Right renal cortex interstitium (tissue), 3 donors: ENCODE measurements at regions not wholly inside any gene's neighbourhood (a gene's known extent, or its start where the extent isn't known, plus 50 kb on each side); places are given as distances from the start of the nearest gene placed in this dataset.

Source experiments
- DNase-seq, 3 donors: peaks; one replicate each; pipeline ENCODE4 v3.0.0-alpha.2; 2013; ENCODE audit warnings: low read depth in 3 of 3, low spot score in 2 of 3

DNA sequence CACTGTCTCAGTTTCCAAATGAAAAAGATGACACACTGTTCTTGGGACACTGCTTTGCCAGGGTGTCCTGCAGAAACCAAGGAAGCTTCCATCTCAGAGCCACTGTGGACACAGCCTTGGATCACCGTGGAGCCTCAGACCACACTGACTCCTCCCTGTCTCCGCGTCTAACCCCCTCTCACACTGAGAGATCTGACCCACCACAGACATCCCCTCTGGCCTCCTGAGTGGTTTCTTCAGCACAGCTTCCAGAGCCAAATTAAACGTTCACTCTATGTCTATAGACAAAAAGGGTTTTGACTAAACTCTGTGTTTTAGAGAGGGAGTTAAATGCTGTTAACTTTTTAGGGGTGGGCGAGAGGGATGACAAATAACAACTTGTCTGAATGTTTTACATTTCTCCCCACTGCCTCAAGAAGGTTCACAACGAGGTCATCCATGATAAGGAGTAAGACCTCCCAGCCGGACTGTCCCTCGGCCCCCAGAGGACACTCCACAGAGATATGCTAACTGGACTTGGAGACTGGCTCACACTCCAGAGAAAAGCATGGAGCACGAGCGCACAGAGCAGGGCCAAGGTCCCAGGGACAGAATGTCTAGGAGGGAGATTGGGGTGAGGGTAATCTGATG lies 113.4 kb upstream of the PKDCC start:
- DNase-seq: no peak

DNA sequence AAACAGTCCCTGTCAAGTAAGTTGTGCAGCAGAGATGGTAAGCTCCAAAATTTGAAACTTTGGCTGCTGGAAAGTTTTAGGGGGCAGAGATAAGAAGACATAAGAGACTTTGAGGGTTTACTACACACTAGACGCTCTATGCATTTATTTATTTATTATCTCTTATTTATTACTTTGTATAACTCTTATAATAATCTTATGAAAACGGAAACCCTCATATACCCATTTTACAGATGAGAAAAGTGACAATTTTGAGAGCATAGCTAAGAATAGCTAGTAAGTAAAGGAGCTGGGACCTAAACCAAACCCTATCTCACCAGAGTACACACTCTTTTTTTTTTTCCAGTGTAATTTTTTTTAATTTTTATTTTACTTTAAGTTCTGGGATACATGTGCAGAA lies 112.8 kb upstream of the PKDCC start:
- DNase-seq: no peak

DNA sequence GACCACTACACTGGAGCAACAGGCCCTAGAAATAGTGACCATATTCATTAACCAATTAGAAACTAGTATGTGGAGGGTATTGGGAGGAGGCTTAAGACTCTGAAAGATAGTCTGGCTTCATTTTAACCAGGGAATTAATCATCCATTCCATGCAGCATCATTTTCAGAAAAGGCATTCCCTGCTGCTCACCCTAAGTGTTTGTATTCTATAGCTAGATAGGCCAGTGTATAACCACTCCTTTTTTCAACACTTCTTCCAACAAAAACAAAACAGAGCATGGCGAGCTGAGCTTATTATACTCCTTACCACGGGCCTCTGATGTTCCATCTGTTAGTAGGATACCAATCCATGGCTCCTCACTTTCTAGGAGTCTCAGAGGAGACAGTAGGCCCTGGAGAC lies 112.0 kb upstream of the PKDCC start:
- no peak for DNase-seq

DNA sequence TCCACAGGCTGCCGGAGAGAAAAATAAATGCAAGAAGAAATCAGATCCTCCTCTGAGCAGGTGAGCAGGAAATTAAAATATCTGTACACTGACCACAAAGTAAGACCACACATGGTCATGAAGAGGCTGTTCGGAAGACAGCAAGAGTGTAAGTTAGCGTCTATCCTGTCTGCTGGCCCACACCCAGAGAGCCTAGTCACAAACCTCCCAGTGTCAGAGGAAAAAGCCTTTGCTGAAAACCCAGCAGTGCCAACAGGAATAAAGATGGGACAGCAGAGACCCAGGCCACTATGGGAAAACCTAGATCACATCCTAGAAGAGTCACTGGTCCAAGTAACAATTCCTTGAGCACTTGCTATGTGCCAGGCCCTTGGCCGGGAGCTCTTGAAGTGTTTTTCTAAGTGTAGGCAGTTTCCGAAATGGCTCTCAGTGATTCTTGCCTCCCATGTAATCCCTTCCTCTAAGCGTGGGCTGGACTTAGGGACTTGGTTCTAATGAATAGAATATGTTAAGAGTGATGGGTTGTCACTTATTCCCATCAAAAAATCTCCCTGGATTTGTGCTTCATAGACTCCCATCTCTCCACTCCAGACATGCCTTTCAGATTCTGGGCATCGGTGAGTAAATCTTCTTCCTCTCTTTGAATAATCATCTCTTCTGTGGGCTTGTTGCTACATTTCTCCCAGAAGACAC lies 110.9 kb upstream of the PKDCC start:
- DNase-seq: no peak

DNA sequence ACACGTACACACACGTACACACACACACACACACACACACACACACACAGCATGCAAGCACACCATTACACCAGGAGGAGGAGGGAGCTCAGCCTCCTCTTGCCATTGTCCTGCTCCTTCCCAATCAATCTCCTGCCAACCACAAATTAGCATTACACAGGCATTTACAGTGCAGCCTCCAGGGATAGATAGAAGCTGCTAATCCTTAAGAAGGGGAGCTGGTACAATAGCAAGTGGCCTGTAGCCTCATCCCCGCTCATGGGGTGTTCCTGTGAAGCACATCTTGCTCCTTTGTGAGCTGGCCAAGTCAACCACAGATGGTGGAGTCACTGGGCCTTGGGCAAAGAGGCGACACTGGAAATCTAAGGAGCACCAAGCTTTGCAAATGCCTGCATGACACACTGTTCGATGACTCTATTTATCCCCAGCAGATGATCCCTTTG lies 110.3 kb upstream of the PKDCC start:
- no peak for DNase-seq

DNA sequence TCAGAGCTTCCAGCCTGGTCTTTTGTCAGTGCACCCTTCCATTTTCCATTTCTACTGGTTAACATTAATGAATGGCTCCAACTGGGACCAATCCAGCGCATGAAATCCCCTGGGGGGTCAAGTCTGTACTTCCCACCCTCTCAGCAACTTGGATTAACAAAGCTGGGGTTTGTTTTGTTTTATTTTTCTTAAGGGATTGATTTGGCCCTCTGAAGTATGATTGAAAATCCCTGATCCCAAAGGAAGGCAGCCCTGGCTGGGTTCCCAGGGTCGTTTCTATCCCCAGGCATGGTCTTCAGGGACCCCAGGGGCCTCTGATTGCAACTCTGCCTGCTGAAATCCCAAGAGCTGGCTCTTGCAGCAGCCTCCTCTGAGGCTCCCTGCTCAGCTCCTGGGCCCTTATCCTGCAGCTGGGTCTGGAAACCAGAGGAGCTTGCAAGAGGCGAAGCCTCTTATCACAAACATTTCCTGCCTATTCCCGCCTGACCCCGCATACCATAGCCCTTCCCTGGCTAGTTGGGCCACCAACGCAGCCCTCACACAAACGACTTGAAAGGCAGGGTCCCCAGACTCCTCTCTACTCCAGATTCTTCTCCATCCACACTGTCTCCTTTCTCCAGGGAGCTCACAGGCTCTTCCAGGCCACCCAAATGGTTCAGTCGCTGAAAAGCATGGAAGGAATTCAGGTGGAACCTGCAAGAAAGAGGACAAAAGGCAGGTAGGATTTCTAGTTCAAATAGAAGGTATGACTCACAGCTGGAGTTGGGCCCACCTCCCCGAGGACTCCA lies 109.7 kb upstream of the PKDCC start:
- DNase-seq: no peak

DNA sequence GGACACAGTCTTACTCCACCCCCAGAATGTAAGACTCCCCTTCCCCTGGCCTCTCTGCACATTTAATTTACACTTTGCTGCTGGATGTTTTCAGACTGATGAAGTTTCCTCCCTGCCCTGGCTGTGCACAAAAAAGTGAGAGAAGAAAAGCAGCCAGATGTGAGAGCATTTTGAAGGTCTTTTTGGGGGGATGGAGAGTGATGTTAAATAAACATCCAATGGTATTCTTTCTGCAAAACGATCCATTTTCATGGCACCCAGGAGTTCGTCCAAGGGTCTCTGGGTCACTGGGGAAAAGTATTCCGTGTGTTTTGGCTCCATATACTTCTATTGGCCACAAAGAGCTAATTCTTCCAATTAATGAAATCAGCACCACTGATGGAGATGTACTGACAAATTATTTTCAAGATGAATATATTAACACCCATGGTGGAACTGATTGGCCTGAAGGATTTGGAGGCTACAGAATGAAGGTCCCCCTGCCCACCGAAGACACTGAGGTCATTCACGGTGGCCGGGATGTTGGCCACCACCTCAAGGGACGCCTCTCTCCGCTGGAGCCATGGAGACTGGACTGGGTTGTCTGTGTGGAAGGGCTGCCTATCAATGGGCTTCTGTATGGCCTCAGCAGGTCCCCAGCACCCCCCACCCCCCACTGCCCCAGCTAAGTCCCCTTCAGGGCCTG lies 107.6 kb upstream of the PKDCC start:
- DNase-seq: no peak

DNA sequence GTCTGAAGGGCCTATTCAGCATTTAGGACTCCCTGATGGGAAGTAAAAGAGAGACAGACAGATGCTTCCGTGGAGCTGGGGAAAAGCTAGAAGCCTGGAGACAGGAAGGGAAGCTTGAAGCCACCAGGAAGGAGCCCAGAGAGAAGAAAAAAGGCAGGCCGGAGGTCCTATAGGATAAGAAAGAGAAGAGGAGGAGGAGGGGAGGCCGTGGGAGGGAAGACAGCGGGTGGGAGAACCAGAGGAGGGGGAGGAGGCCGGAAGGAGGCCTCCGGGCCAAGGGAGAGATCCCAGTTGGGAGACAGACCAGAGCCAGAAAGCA lies 107.1 kb upstream of the PKDCC start:
- no peak for DNase-seq

DNA sequence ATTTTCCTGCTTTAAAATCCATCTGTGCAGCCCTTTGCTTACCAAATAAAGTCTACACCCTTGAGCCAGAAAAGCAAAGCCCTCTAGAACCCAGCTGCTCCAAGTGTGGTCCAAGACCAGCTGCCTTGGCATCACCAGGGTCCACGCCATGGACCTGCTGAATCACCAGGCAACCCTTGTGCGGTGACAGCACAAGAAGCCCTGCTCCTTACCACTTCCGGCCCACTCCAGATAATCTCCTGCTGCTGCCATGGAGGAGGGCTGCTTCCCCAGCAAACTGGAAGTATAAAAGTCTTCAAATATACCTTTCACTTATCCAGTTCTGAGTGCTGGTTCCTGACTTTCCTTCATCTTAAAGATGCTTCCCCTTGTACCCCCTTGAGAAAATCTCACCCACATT lies 106.0 kb upstream of the PKDCC start:
- no peak for DNase-seq

DNA sequence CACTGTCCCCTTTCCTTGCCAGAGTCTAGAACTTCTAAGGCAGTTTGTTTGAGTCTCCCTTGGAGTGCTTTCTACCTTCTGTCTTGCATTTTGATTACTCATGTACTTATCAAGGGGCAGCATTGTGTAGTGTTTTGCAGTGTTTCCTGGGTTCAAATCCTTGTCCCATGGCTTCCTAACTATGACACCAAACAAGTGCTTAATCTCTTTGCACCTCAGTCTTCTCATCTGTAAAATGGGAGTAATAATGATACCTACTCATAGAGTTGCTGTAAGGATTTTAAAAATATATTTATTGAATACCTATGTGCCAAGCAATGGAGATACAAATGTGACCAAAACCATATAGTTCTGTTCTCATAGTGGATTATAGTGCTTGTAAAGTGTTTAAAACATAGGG lies 105.5 kb upstream of the PKDCC start:
- DNase-seq: no peak

DNA sequence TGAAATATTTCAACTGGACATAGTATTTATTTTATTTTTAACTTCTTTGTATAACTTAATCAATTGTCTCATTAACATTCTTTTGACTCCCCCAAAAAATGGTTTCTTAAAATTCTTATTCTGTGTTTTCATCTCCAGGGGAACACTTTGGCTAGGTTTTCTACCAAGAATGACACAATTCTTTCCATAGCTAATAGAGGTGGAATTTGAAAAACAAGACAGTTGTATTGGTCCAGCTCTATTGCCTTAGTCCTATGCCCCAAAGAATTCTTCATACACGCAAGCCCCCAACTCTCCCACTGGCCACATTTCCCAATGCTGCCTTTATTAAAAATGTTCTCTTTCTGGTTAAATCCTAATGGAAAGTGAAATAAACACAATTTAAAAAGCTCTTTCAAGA lies 104.7 kb upstream of the PKDCC start:
- DNase-seq: no peak

DNA sequence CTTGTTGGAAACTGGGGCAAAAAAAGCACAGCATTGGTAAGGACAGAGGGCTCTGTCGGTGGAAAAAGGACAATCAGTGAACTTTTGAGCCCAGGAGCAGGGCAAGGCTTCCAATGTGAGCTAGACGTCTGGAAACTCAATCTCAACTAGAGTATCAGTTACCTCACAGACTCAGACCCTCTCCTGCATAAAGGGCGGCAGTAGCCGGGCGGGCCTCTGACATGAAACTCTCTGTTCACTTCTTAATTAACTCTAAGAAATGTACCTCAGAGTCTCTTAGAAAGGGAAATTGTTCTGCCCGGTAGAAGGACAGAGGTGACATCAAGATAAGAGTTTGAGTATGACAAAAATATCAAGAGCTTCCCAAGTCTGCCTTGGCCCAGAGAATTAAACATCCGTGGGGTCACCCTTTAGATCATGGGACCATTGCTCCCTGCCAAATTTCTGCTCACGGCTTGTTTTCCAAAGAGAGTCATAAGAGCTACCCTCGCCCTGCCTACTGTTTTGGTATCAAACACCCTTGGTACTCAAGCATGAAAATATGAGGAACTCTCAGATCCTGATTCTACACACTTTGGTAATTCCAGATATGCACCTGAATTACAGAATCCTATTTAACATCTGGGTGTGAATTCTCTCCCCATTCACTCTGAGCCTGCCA lies 103.5 kb upstream of the PKDCC start:
- no peak for DNase-seq

DNA sequence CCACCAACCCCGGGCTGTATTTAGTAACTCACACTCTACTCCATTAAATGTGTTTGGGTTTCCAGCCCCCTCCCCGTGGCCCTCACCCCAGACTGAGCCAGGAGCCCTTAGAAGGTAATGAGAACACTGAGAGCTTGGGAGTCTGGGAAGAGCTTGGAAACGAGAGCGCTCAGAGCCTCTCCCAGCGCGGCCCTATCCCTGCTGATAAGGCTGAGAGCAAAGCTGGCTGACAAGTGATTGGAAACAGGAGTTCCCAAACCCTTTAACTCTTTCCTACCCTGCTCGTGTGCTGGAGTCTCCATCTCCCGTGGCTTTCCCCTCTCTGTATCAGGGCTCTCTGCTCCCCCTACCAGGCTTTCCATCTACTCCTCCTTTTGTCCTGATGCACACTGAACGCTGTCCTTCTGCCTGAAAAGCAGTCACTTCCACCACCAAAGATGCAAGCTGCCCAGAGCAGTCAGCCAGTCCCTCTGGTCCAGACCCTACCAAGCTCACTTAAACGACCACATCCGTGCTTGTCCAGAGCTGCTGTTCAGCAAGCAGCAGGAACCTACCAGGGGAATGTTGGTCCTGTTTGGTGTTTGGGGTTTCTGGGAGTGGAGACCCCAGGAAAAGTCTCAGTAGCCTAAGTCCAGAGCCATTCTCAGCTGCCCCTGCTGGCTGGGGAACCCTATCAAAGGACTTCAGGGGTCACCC lies 100.0 kb upstream of the PKDCC start:
- DNase-seq: no peak

DNA sequence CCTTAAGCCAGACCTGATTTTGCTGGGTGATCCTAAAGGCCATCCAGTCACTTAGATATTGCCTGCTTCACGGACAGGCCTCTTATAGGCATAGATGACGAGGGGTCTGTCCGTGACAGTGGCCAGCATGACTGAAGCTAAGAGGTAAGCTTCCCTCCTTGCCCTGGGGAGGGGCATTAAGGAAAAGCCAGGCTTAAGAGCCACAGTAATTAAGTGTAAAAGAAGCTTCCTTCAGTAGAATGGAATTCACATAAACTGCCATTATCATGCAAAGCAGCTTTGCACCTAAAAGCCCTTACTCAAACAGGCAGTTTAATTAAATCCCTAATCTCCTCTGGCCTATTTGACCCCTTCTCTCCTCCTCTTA lies 99.4 kb upstream of the PKDCC start:
- DNase-seq: no peak

DNA sequence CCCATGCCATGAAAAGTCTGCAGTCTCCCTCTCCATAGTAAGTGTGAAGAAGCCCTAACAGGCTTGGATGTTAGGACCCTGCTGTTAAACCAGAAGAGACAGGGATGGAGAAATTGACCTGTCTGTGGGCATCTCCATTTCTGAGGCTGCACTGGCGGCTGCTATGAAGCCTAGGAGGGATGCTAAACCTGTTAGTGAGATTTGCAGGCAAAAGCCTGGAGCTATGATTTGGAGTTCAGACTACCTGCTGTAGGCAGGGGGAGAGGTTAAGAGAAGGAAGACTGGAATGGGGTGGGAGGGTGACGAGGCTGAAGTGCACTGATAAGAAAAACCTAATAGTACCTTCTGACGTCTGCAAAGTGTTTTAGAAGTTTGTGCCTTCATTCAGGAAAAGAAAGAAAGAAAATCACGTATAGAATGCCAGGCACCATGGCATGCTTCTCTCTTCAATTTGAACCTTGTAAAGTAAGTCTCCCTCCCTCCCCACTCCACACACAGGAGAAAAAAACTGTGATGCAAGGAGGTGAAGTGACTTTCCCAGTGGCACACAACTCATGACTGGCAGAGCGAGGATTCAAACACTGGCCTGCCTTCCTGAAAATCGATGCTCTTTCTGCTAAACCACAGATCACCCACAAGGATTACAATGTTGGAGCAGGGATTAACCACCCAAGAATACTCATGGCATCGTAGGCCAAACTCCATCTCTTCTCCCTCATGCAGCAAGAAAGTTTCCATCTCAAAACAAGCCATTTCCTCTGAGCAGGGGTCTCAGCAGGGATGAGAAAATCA lies 98.5 kb upstream of the PKDCC start:
- no peak for DNase-seq

DNA sequence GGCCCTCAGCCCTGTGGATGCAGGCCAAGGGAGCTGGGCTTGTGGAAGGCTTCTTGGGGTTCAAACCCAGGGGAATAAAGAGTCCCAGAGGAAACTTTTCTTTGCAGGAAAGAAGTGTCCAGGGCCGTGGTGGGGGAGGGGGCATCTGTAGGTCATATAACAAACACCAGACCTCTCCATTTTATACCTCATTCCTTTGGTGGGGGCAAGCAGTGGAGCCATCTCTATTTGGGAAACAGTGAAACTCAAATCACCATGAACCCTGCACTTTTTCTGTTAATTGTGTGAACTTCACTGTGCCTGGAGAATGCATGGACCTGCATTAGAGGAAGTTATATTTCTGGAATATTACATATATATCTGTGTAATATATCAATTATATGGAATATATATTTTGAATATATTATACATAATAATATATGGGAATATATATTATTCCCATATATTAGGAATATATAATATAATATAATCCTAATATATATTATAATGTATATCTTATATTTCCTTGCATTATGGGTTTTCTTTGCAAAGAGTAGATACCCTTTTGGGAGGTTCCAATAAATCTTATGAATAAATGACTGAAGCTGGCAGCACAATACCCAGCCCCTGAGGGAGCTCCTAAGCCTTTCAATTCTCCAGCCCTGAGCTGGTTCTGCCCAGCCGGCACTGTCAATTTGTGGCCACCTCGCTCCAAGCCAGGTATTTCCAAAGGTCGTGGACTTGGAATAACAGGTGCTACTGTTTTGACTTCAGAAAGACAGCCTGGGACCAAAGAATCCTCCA lies 97.7 kb upstream of the PKDCC start:
- DNase-seq: no peak

DNA sequence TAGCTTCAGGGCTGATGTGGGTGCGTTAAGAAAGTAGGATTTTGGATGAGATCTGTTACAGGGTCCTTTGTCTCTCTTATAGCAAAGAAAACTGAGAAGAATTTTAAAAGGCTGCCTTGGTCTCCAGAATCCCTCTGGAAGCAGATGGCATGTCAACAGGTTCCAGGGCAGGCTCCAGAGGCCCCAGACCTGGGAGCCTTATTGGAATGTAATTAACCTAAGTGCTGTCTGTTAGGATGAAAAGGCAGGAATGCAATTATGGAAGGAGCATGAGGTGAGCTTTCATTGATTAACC lies 97.2 kb upstream of the PKDCC start:
- no peak for DNase-seq

DNA sequence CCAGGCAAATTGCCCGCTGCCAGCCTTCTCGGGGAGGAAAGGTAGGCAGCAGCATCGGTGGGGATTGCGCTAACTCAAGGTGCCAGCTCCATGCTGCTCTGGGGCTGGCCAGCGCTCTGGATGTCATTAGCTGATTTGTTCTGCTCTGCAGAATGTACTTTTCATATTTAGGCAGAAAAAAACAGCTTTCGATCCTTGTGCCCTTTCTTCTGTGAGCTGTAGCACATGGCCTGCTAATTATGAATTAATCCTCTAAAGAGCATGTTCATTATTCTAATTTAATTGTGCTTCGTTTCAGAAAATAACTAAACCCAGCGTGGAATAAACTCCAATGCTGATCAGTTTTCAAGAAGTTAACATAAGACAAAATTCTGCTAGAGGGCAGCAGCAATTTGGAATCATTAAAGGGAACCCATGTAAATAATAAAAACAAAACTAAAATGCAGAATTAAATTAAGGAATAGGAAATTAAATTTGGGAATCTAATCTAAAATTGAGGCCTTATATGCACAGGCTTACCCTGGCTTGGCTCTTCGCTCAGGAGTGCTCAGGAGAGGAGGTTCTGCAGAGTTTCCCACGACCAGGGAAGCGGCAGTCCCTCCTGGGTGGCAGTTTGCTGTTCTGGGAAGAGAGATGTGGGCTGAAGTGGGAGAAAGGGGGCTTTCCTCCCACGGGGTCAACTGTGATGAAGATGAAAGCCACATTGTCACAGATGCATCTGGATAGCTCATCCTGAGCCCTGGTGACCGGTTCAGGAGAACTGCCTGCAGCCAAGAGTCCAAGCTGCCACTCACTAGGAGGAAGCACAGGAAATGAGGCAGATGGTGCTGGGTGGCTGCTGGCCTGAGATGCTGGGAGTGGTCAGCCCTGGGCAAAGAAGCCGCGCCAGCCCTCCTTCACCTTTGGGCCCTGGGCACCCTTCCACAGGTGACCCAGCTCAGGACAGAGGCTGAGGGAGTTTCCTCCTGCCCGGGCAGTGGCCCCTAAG lies 93.2 kb upstream of the PKDCC start:
- DNase-seq: no peak
